Heart left ventricle (tissue), 16 donors: ENCODE measurements at regions not wholly inside any gene's neighbourhood (a gene's known extent, or its start where the extent isn't known, plus 50 kb on each side); places are given as distances from the start of the nearest gene placed in this dataset.

Experiments
- ATAC-seq, 4 donors: fragments of 200-7000 bp; cut with Tn5 transposase; one replicate each; pipeline ENCODE4 v1.9.1; 2020 to 2022; ENCODE audit warnings: moderate library complexity in 4 of 4, mild to moderate bottlenecking in 3 of 4, moderate number of reproducible peaks in 1 of 4
- DNase-seq, 5 donors: peaks; one replicate each; pipeline ENCODE4 v3.0.0-alpha.2; 2020
- H3K27ac ChIP-seq, 12 donors: fragments of 200-600 bp; sonication (generic) in 4 of 12; one replicate each; pipeline versions ENCODE4 v1.5.0 to v1.8.0; 2016 to 2022; ENCODE audit warnings: mild to moderate bottlenecking in 2 of 12
- H3K27me3 ChIP-seq, 9 donors: fragments of 200-600 bp; sonication (generic) in 2 of 9; one replicate each; pipeline versions ENCODE4 v1.5.1 to v1.8.0; 2016 to 2022; ENCODE audit warnings: mild to moderate bottlenecking in 3 of 9
- H3K36me3 ChIP-seq, 9 donors: fragments of 200-600 bp; sonication (generic) in 2 of 9; one replicate each; pipeline versions ENCODE4 v1.5.0 to v1.8.0; 2018 to 2022; ENCODE audit warnings: mild to moderate bottlenecking in 2 of 9
- H3K4me1 ChIP-seq, 12 donors: fragments of 200-600 bp; sonication (generic) in 4 of 12; one replicate each; pipeline versions ENCODE4 v1.5.0 to v1.8.0; 2016 to 2022; ENCODE audit warnings: mild to moderate bottlenecking in 3 of 12
- H3K4me3 ChIP-seq, 12 donors: fragments of 200-600 bp; sonication (generic) in 4 of 12; one replicate each; pipeline versions ENCODE4 v1.5.0 to v1.8.0; 2017 to 2022; ENCODE audit warnings: mild to moderate bottlenecking in 9 of 12, moderate library complexity in 4 of 12
- H3K9me3 ChIP-seq, 12 donors: fragments of 200-600 bp; sonication (generic) in 4 of 12; one replicate each; pipeline versions ENCODE4 v1.5.0 to v1.8.0; 2016 to 2022; ENCODE audit warnings: mild to moderate bottlenecking in 1 of 12
- CTCF ChIP-seq, 12 donors: fragments of 200-600 bp; sonication (generic) in 4 of 12; IDR thresholded peaks; one replicate each; pipeline versions ENCODE4 v1.5.0 to v1.8.0; 2018 to 2022; ENCODE audit warnings: antibody characterized with exemption in 12 of 12, mild to moderate bottlenecking in 5 of 12
- POLR2A ChIP-seq, 2 donors: fragments of 450-650 bp; IDR thresholded peaks; one replicate each; pipeline ENCODE4 v1.6.1; 2017; ENCODE audit warnings: antibody characterized with exemption in 2 of 2, mild to moderate bottlenecking in 2 of 2, moderate library complexity in 2 of 2
- WGBS, 4 donors: extraction: QIAGEN DNeasy Blood & Tissue Kit in 2 of 4; methylation state at CpG; one replicate each; pipeline versions ENCODE4 v1.1.5 to v1.1.7; 2013 to 2018; 5-methylcytosine and 5-hydroxymethylcytosine counted together
- intact Hi-C, 10 donors: fragments of 100-400 bp; cut with DNase I; formaldehyde crosslinking; loops; one replicate each; pipeline versions ENCODE4 v1.11.1 to v1.14.2; 2022
- donor health status: ischemic (EF 13 %, LVEDD 7.1; RV severe dilation, severe dysfunction).
- donor health status: healthy with polysubstance abuse.
- donor health status: DM: no; HTN: yes; CAD: no.
- donor health status: DM: no; HTN: no; CAD: no.
- donor health status: ischemic (EF 25% LVEDD 6.9; RV normal size, moderate dysfunction).
- donor health status: ischemic (EF 25% LVEDD 5.7; RV mildly dilated, moderate dysfunction).
- donor health status: healthy.
- donor health status: DM: yes; HTN: yes; CAD: no.
- donor health status: ischemic (EF 35%, LVEDD 5.7; RV mildly dilated, moderate dysfunction).
- donor health status: nonischemic (EF 11% LVEDD 7.7; RV severe dilation, severe dysfunction).
- donor health status: DM: yes; HTN: yes; CAD: no.
- donor health status: PGD.
- donor health status: ischemic (EF 29% LVEDD 5.4; RV normal size, mild dysfunction).
- donor health status: nonischemic (EF 23%, LVEDD 6.1; RV moderate dilation, normal function).

GRCh38 chr12:68425998-68426397 lies 93.8 kb upstream of the MDM1 start:
- 69 to 85% (median 78%) methylated on average over 2 of the region's 2 CpGs for WGBS, 4 donors
- no peak for DNase-seq
- no peaks in the 10 kb centered on the region for H3K36me3 ChIP-seq
- TF ChIP-seq CTCF (IDR thresholded peaks at IDR 0.05) (no peak), POLR2A (IDR thresholded peaks at IDR 0.05) (no peak)
- no peak overlapping the region for H3K27ac ChIP-seq
- no peaks in the 10 kb centered on the region for H3K9me3 ChIP-seq
- H3K4me3 ChIP-seq = no peak overlapping the region
- ATAC-seq = no peak
- H3K27me3 ChIP-seq = no peaks in the 10 kb centered on the region
- intact Hi-C loops = no loop called here
- peaks cover 0 to 12% (median 0%) of the 10 kb centered on the region in 12 donors for H3K4me1 ChIP-seq

- Histone ChIP-seq H3K4me1 (no peaks in the 10 kb centered on the region), H3K4me3 (no peak overlapping the region), H3K27ac (no peak overlapping the region), H3K27me3 (no peaks in the 10 kb centered on the region), H3K36me3 (no peaks in the 10 kb centered on the region), H3K9me3 (no peaks in the 10 kb centered on the region)
- WGBS, 4 donors = 94 to 98% (median 97%) methylated on average over 4 of the region's 4 CpGs
- intact Hi-C loops = no loop called here
- TF ChIP-seq CTCF (IDR thresholded peaks at IDR 0.05) (no peak), POLR2A (IDR thresholded peaks at IDR 0.05) (no peak)
- ATAC-seq (no peak), DNase-seq (no peak)
These were observed 96.0 kb upstream of the MDM1 start for GRCh38 chr12:68428211-68428610.

- H3K27ac ChIP-seq = no peak overlapping the region
- no peaks in the 10 kb centered on the region for H3K9me3 ChIP-seq
- H3K4me1 ChIP-seq = no peaks in the 10 kb centered on the region
- intact Hi-C loops = no loop called here
- TF ChIP-seq POLR2A (IDR thresholded peaks at IDR 0.05) (no peak), CTCF (IDR thresholded peaks at IDR 0.05) (no peak)
- ATAC-seq (no peak), DNase-seq (no peak)
- no peaks in the 10 kb centered on the region for H3K27me3 ChIP-seq
- no peaks in the 10 kb centered on the region for H3K36me3 ChIP-seq
- WGBS, 4 donors = 92 to 96% (median 93%) methylated on average over 6 of the region's 6 CpGs
- H3K4me3 ChIP-seq = no peak overlapping the region
These were observed 96.8 kb upstream of the MDM1 start for GRCh38 chr12:68428724-68429501.

GRCh38 chr12:68429696-68430095 lies 97.5 kb upstream of the MDM1 start:
- Histone ChIP-seq H3K27ac (no peak overlapping the region), H3K36me3 (no peaks in the 10 kb centered on the region), H3K27me3 (no peaks in the 10 kb centered on the region), H3K4me3 (no peak overlapping the region), H3K4me1 (no peaks in the 10 kb centered on the region), H3K9me3 (peaks cover 0 to under 1% (median 0%) of the 10 kb centered on the region in 12 donors)
- intact Hi-C loops = no loop called here
- WGBS, 4 donors = 82 to 91% (median 86%) methylated on average over 4 of the region's 4 CpGs
- DNase-seq (no peak), ATAC-seq (no peak)
- TF ChIP-seq POLR2A (IDR thresholded peaks at IDR 0.05) (no peak), CTCF (IDR thresholded peaks at IDR 0.05) (no peak)
